IMR-90 (cell line): ENCODE measurements at regions not wholly inside any gene's neighbourhood (a gene's known extent, or its start where the extent isn't known, plus 50 kb on each side); places are given as distances from the start of the nearest gene placed in this dataset.
A peak's percentile ranks its signal among the peaks of the same experiment; 100 is the strongest.

Experiments
- ATAC-seq: fragments of 200-7000 bp; cut with Tn5 transposase; 2 replicates; pipeline ENCODE4 v1.9.1; 2020; ENCODE audit warnings: low read depth, mild to moderate bottlenecking, moderate library complexity
- BruUV-seq: library from RNA; stranded (reverse); fragments of 400-500 nt; replicated peaks from 2 replicates; lab custom pipeline; 2021; lab: Mats Ljungman, UMichigan
- CTCF ChIA-PET: fragments of 300-600 bp; formaldehyde crosslinking; extraction: SDS; loops from one replicate; lab custom pipeline; 2021; ENCODE audit warnings: antibody characterized with exemption; lab: Yijun Ruan, JAX
- POLR2A ChIA-PET: fragments of 300-600 bp; sonication (Branson Sonifier 250); formaldehyde crosslinking; loops from one replicate; lab custom pipeline; 2022; ENCODE audit warnings: antibody characterized with exemption; ENCODE audit not compliant: unreplicated experiment; lab: Charles Lee
- DNase-seq: peaks from one replicate; pipeline ENCODE4 v3.0.0; 2013
- H2AFZ ChIP-seq: replicated peaks from 2 replicates; pipeline ENCODE3; 2013; ENCODE audit warnings: low read length, mild to moderate bottlenecking; ENCODE audit not compliant: poor library complexity
- H2AK5ac ChIP-seq: 2 replicates; pipeline ENCODE4 v1.6.1; 2013; ENCODE audit warnings: low read depth, low read length, inconsistent platforms
- H2AK9ac ChIP-seq: replicated peaks from 2 replicates; pipeline ENCODE3; 2013; ENCODE audit warnings: mild to moderate bottlenecking, low read depth, low read length, moderate library complexity; ENCODE audit not compliant: poor library complexity
- H2BK120ac ChIP-seq: 2 replicates; pipeline ENCODE4 v1.6.1; 2013; ENCODE audit warnings: low read depth, low read length, inconsistent platforms
- H2BK15ac ChIP-seq: 3 replicates; pipeline ENCODE4 v1.6.1; 2013; ENCODE audit warnings: low read depth, low read length, inconsistent platforms
- H2BK20ac ChIP-seq: 2 replicates; pipeline ENCODE4 v1.6.1; 2013; ENCODE audit warnings: low read depth, mild to moderate bottlenecking, inconsistent platforms, low read length, moderate library complexity
- H2BK5ac ChIP-seq: 2 replicates; pipeline ENCODE4 v1.6.1; 2013; ENCODE audit warnings: mild to moderate bottlenecking, low read depth, low read length, inconsistent platforms; ENCODE audit not compliant: poor library complexity, severe bottlenecking
- H3K14ac ChIP-seq: replicated peaks from 2 replicates; pipeline ENCODE4 v1.6.1; 2013; ENCODE audit warnings: low read depth, low read length, inconsistent platforms
- H3K18ac ChIP-seq: 2 replicates; pipeline ENCODE4 v1.6.1; 2013; ENCODE audit warnings: low read depth, low read length, control low read depth
- H3K23ac ChIP-seq: 2 replicates; pipeline ENCODE4 v1.6.1; 2013; ENCODE audit warnings: low read depth, low read length, inconsistent platforms
- H3K27ac ChIP-seq: 2 replicates; pipeline ENCODE4 v1.5.1; 2013; ENCODE audit warnings: mild to moderate bottlenecking, control low read depth, low read length; ENCODE audit not compliant: insufficient read depth
- H3K27me3 ChIP-seq: 2 replicates; pipeline ENCODE4 v1.6.1; 2013; ENCODE audit warnings: low read length; ENCODE audit not compliant: control insufficient read depth, insufficient read depth
- H3K36me3 ChIP-seq: 2 replicates; pipeline ENCODE4 v1.6.1; 2013; ENCODE audit warnings: low read length, mixed read lengths; ENCODE audit not compliant: control insufficient read depth, insufficient read depth
- H3K4ac ChIP-seq: 2 replicates; pipeline ENCODE4 v1.6.1; 2013; ENCODE audit warnings: low read depth, low read length, inconsistent platforms
- H3K4me1 ChIP-seq: 2 replicates; pipeline ENCODE4 v1.6.1; 2013; ENCODE audit warnings: low read length, mixed read lengths; ENCODE audit not compliant: control insufficient read depth, insufficient read depth
- H3K4me2 ChIP-seq: 2 replicates; pipeline ENCODE4 v1.6.1; 2013; ENCODE audit warnings: low read depth, mild to moderate bottlenecking, control low read depth, low read length, moderate library complexity
- H3K4me3 ChIP-seq: 2 replicates; pipeline ENCODE4 v1.5.1; 2013; ENCODE audit warnings: low read depth, mild to moderate bottlenecking, control low read depth, low read length, moderate library complexity; ENCODE audit not compliant: insufficient read depth
- H3K56ac ChIP-seq: 2 replicates; pipeline ENCODE4 v1.6.1; 2013; ENCODE audit warnings: low read length, inconsistent platforms; ENCODE audit not compliant: insufficient read depth; ENCODE audit errors: extremely low read depth
- H3K79me1 ChIP-seq, 2 experiments: 2 replicates each; pipeline ENCODE4 v1.6.1; 2013; ENCODE audit warnings: low read length in 2 of 2, inconsistent platforms in 1 of 2, low read depth in 1 of 2
- H3K9ac ChIP-seq: 2 replicates; pipeline ENCODE4 v1.6.1; 2013; ENCODE audit warnings: low read depth, low read length, control low read depth
- H3K9me1 ChIP-seq: 2 replicates; pipeline ENCODE4 v1.6.1; 2013; ENCODE audit warnings: low read length, inconsistent platforms; ENCODE audit not compliant: insufficient read depth
- H3K9me3 ChIP-seq: 2 replicates; pipeline ENCODE4 v1.6.1; 2013; ENCODE audit warnings: low read length; ENCODE audit not compliant: control insufficient read depth, insufficient read depth
- H4K20me1 ChIP-seq: 2 replicates; pipeline ENCODE4 v1.6.1; 2013; ENCODE audit warnings: low read length, inconsistent platforms; ENCODE audit not compliant: insufficient read depth
- H4K5ac ChIP-seq: 2 replicates; pipeline ENCODE4 v1.6.1; 2013; ENCODE audit warnings: mild to moderate bottlenecking, low read depth, low read length, control low read depth
- H4K8ac ChIP-seq, 2 experiments: 2 replicates each; pipeline ENCODE4 v1.6.1; 2013; ENCODE audit warnings: low read depth in 2 of 2, low read length in 2 of 2, control low read depth in 1 of 2, inconsistent platforms in 1 of 2
- H4K91ac ChIP-seq: 2 replicates; pipeline ENCODE4 v1.6.1; 2013; ENCODE audit warnings: low read depth, low read length, inconsistent platforms; ENCODE audit not compliant: insufficient read depth
- BHLHE40 ChIP-seq: fragments of 150-350 bp; IDR thresholded peaks from 2 replicates; pipeline ENCODE4 v1.6.1; 2016; ENCODE audit warnings: mild to moderate bottlenecking, low read depth, low read length
- CEBPB ChIP-seq: IDR thresholded peaks from 2 replicates; pipeline ENCODE4 v1.6.1; 2012; ENCODE audit warnings: low read depth, low read length, improper control_type of control experiment
- CHD1 ChIP-seq: IDR thresholded peaks from 2 replicates; pipeline ENCODE4 v1.6.1; 2012; ENCODE audit warnings: low read depth, low read length, improper control_type of control experiment
- CTCF ChIP-seq: conservative IDR thresholded peaks from 2 replicates; pipeline ENCODE4 v1.5.1; 2012; ENCODE audit warnings: mild to moderate bottlenecking, low read depth, low read length, improper control_type of control experiment
- ELK1 ChIP-seq: fragments of 150-350 bp; IDR thresholded peaks from 2 replicates; pipeline ENCODE4 v1.6.1; 2016; ENCODE audit warnings: low read depth, mild to moderate bottlenecking, low read length, moderate library complexity, borderline replicate concordance
- FOS ChIP-seq: fragments of 150-350 bp; IDR thresholded peaks from 2 replicates; pipeline ENCODE4 v1.6.1; 2016; ENCODE audit warnings: low read depth, low read length
- MAFK ChIP-seq: IDR thresholded peaks from 2 replicates; pipeline ENCODE4 v1.6.1; 2012; ENCODE audit warnings: low read depth, low read length, improper control_type of control experiment
- MAZ ChIP-seq: IDR thresholded peaks from 2 replicates; pipeline ENCODE4 v1.6.1; 2012; ENCODE audit warnings: low read depth, mild to moderate bottlenecking, low read length, improper control_type of control experiment, moderate library complexity, borderline replicate concordance
- MXI1 ChIP-seq: IDR thresholded peaks from 2 replicates; pipeline ENCODE4 v1.6.1; 2012; ENCODE audit warnings: low read depth, mild to moderate bottlenecking, low read length, moderate library complexity, borderline replicate concordance
- NFE2L2 ChIP-seq: fragments of 150-350 bp; IDR thresholded peaks from 2 replicates; pipeline ENCODE4 v1.6.1; 2016; ENCODE audit warnings: low read depth, mild to moderate bottlenecking, low read length
- POLR2A ChIP-seq: IDR thresholded peaks from 2 replicates; pipeline ENCODE4 v1.6.1; 2012; ENCODE audit warnings: mild to moderate bottlenecking, low read depth, low read length
- RAD21 ChIP-seq: IDR thresholded peaks from 2 replicates; pipeline ENCODE4 v1.6.1; 2012; ENCODE audit warnings: low read length, improper control_type of control experiment
- RCOR1 ChIP-seq: IDR thresholded peaks from 2 replicates; pipeline ENCODE4 v1.6.1; 2012; ENCODE audit warnings: mild to moderate bottlenecking, low read length, improper control_type of control experiment; ENCODE audit not compliant: insufficient replicate concordance
- RFX5 ChIP-seq: IDR thresholded peaks from 2 replicates; pipeline ENCODE4 v1.8.0; 2012; ENCODE audit warnings: low read depth, mild to moderate bottlenecking, low read length, moderate library complexity
- SMC3 ChIP-seq: fragments of 150-350 bp; IDR thresholded peaks from 2 replicates; pipeline ENCODE4 v1.6.1; 2016; ENCODE audit warnings: low read depth, mild to moderate bottlenecking, antibody characterized with exemption, low read length, moderate library complexity
- USF2 ChIP-seq: fragments of 150-350 bp; IDR thresholded peaks from 2 replicates; pipeline ENCODE4 v1.6.1; 2017; ENCODE audit warnings: mild to moderate bottlenecking, antibody characterized with exemption, low read length, low read depth
- WGBS, 2 experiments: methylation state at CpG; one replicate each; pipeline versions ENCODE4 v1.1.5 to v1.1.7; 2013; ENCODE audit warnings: missing lambda C conversion rate in 2 of 2; ENCODE audit not compliant: insufficient read length in 1 of 2; ENCODE audit errors: extremely low coverage in 2 of 2; 5-methylcytosine and 5-hydroxymethylcytosine counted together
- dilution Hi-C: fragments of 300-500 bp; cut with HindIII; formaldehyde crosslinking; loops from one replicate; pipeline ENCODE4 v1.14.3; 2018; ENCODE audit warnings: low sequenced_read_pairs; ENCODE audit not compliant: unreplicated experiment
- in situ Hi-C: fragments of 300-500 bp; cut with MboI; formaldehyde crosslinking; loops from 3 replicates; pipeline ENCODE4 v1.14.3; 2019; ENCODE audit warnings: low sequenced_read_pairs, inconsistent platforms, mixed read lengths
- intact Hi-C: fragments of 100-400 bp; cut with micrococcal nuclease; formaldehyde crosslinking; loops from 2 replicates; pipeline ENCODE4 v1.10.0; 2022

DNA sequence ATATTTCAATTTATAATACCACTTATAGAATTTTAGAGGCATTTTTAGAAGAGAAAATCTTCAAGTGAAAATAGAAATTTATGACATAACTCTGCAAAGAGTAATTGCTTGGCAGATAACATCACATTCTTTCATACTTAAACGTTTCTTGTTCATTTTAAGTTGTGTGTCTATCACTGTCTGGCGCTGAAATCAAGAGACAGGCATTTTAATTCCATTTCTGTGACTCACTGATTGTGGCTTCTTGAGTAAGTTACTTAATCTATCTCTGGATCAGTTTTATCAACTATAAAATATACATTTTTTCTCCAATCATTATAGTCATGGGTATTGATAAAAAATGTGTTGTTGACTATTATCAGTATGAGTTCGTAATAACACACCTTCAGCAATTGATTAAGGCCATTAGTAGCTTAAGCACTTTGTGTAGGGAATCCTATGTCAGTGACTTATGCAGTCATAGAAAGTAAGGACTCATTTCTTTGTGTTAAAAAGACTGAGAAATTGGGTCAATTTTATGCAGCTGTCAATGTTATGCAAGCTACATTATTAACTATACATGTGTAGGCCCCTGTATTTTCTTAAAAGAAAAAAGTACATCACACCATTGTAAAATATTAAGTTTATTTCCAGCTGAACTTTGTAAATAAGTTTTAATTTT, 497.3 kb downstream of the CCDC85A start:
- Histone ChIP-seq H3K4me3 (no peak overlapping the region), H3K79me1 (no peaks in the 10 kb centered on the region), H3K9ac (no peak overlapping the region), H2AK9ac (no peak overlapping the region), H3K36me3 (no peaks in the 10 kb centered on the region), H3K9me1 (no peaks in the 10 kb centered on the region), H2BK120ac (no peak overlapping the region), H3K23ac (no peak overlapping the region), H4K8ac (no peak overlapping the region), H3K27ac (no peak overlapping the region), H4K91ac (no peak overlapping the region), H2BK15ac (no peak overlapping the region), H4K20me1 (no peaks in the 10 kb centered on the region), H2BK20ac (no peak overlapping the region), H4K5ac (no peak overlapping the region), H3K4me1 (no peaks in the 10 kb centered on the region), H3K18ac (no peak overlapping the region), H3K9me3 (peaks cover 4% of the 10 kb centered on the region; the same call in 1 of the 2 replicates), H3K56ac (no peak overlapping the region), H2AK5ac (no peak overlapping the region), H3K14ac (no peak overlapping the region), H3K4ac (no peak overlapping the region), H3K27me3 (no peaks in the 10 kb centered on the region), H2AFZ (no peak overlapping the region), H2BK5ac (no peak overlapping the region), H3K4me2 (no peak overlapping the region)
- ChIA-PET CTCF (no interaction called here), POLR2A (no interaction called here)
- no CpG with 5 or more reads among the region's 3 CpGs for WGBS, 2 experiments
- dilution Hi-C loops = no loop called here
- intact Hi-C loops = no loop called here
- BruUV-seq = no TSS peak
- TF ChIP-seq RAD21 (no peak), MAZ (no peak), CEBPB (no peak), NFE2L2 (no peak), MXI1 (no peak), FOS (no peak), SMC3 (no peak), BHLHE40 (no peak), USF2 (no peak), MAFK (no peak), CTCF (no peak), POLR2A (no peak), CHD1 (no peak), RCOR1 (no peak), ELK1 (no peak), RFX5 (no peak)
- DNase-seq = peak; percentile 11
- in situ Hi-C loops = no loop called here
- ATAC-seq = no peak
